AG04450 (cell line): ENCODE measurements at regions not wholly inside any gene's neighbourhood (a gene's known extent, or its start where the extent isn't known, plus 50 kb on each side); places are given as distances from the start of the nearest gene placed in this dataset.

Experiments
- CTCF ChIA-PET: fragments of 300-600, 350-600 bp; formaldehyde crosslinking; extraction: SDS; loops from one replicate; lab custom pipeline; 2022; ENCODE audit warnings: antibody characterized with exemption, inconsistent platforms; lab: Charles Lee
- POLR2A ChIA-PET: fragments of 350-600 bp; formaldehyde crosslinking; extraction: SDS; loops from one replicate; lab custom pipeline; 2021; ENCODE audit warnings: antibody characterized with exemption, inconsistent platforms; lab: Yijun Ruan, JAX
- DNase-seq: peaks from one replicate; pipeline ENCODE4 v3.0.0-alpha.2; 2011; ENCODE audit warnings: low read depth, low spot score
- H3K27ac ChIP-seq: one replicate; pipeline ENCODE4 v1.5.1; 2012; ENCODE audit warnings: low read depth, low read length, control low read depth
- H3K27me3 ChIP-seq: one replicate; pipeline ENCODE4 v1.6.0; 2012; ENCODE audit warnings: low read length; ENCODE audit not compliant: control insufficient read depth, insufficient read depth
- H3K4me3 ChIP-seq: 2 replicates; pipeline ENCODE4 v1.5.1; 2011; ENCODE audit warnings: mild to moderate bottlenecking, low read depth, low read length, control low read depth
- H3K9me3 ChIP-seq: 2 replicates; pipeline ENCODE4 v1.5.1; 2012; ENCODE audit warnings: low read length; ENCODE audit not compliant: control insufficient read depth, insufficient read depth
- CTCF ChIP-seq: IDR thresholded peaks from 2 replicates; pipeline ENCODE4 v1.5.1; 2011; ENCODE audit warnings: low read depth, low read length, control low read depth, inconsistent platforms

- POLR2A ChIA-PET = no interaction called here
- CTCF ChIA-PET = no interaction called here
Measured at GRCh38 chr10:120347644-120348043, 109.4 kb upstream of the PLPP4 start.

GRCh38 chr10:120349069-120349468 lies 108.0 kb upstream of the PLPP4 start:
- H3K9me3 ChIP-seq = peaks cover 14% of the 10 kb centered on the region
- no peak for DNase-seq
- H3K27me3 ChIP-seq = no peaks in the 10 kb centered on the region
- no peak overlapping the region for H3K4me3 ChIP-seq
- CTCF ChIA-PET = no interaction called here
- TF ChIP-seq CTCF = no peak
- H3K27ac ChIP-seq = no peak overlapping the region
- POLR2A ChIA-PET = no interaction called here

More at GRCh38 chr10:120347644-120348043, 109.4 kb upstream of the PLPP4 start:
- no peak for DNase-seq
- H3K4me3 ChIP-seq = no peak overlapping the region
- H3K27ac ChIP-seq = no peak overlapping the region
- no peaks in the 10 kb centered on the region for H3K27me3 ChIP-seq
- H3K9me3 ChIP-seq = peaks cover 14% of the 10 kb centered on the region
- no peak for TF ChIP-seq CTCF

GRCh38 chr10:120355425-120355824 lies 101.6 kb upstream of the PLPP4 start:
- ChIA-PET POLR2A (no interaction called here), CTCF (no interaction called here)
- peaks cover 18% of the 10 kb centered on the region for H3K9me3 ChIP-seq
- H3K27ac ChIP-seq = no peak overlapping the region
- TF ChIP-seq CTCF = no peak
- no peaks in the 10 kb centered on the region for H3K27me3 ChIP-seq
- no peak for DNase-seq
- H3K4me3 ChIP-seq = no peak overlapping the region

GRCh38 chr10:120360571-120360970 lies 96.5 kb upstream of the PLPP4 start:
- Histone ChIP-seq H3K4me3 (no peak overlapping the region), H3K27ac (no peak overlapping the region), H3K27me3 (no peaks in the 10 kb centered on the region), H3K9me3 (peaks cover 29% of the 10 kb centered on the region)
- no peak for DNase-seq
- CTCF ChIA-PET = no interaction called here
- POLR2A ChIA-PET = no interaction called here
- TF ChIP-seq CTCF = no peak

- Histone ChIP-seq H3K4me3 (no peak overlapping the region), H3K9me3 (peaks cover 27% of the 10 kb centered on the region; the same call in 1 of the 2 replicates), H3K27me3 (no peaks in the 10 kb centered on the region), H3K27ac (no peak overlapping the region)
- ChIA-PET CTCF (no interaction called here), POLR2A (no interaction called here)
- no peak for TF ChIP-seq CTCF
- no peak for DNase-seq
Measured at GRCh38 chr10:120365872-120366271, 91.2 kb upstream of the PLPP4 start.
